Caco-2 (cell line): ENCODE measurements at regions not wholly inside any gene's neighbourhood (a gene's known extent, or its start where the extent isn't known, plus 50 kb on each side); places are given as distances from the start of the nearest gene placed in this dataset.

Experiments used
- BruUV-seq: library from RNA; stranded (reverse); fragments of 400-500 nt; replicated peaks from 2 replicates; lab custom pipeline; 2021; lab: Mats Ljungman, UMichigan
- CTCF ChIA-PET: fragments of 300-600 bp; sonication (Branson Sonifier 250); formaldehyde crosslinking; loops from one replicate; lab custom pipeline; 2022; ENCODE audit warnings: antibody characterized with exemption; lab: Charles Lee
- POLR2A ChIA-PET: fragments of 300-600 bp; sonication (Branson Sonifier 250); formaldehyde crosslinking; loops from one replicate; lab custom pipeline; 2022; ENCODE audit warnings: antibody characterized with exemption; lab: Charles Lee
- DNase-seq, 2 experiments: peaks; one replicate each; pipeline versions ENCODE4 v3.0.0 to v3.0.0-alpha.2; 2020 to 2022
- H3K27me3 ChIP-seq: replicated peaks from 2 replicates; pipeline ENCODE4 v1.6.0; 2011; ENCODE audit warnings: low read length; ENCODE audit not compliant: control insufficient read depth, insufficient read depth
- H3K36me3 ChIP-seq: 2 replicates; pipeline ENCODE4 v1.5.1; 2011; ENCODE audit warnings: low read length; ENCODE audit not compliant: control insufficient read depth, insufficient read depth
- H3K4me1 ChIP-seq: fragments of 250-450 bp; sonication (Bioruptor Pico); 2 replicates; pipeline ENCODE4 v1.5.1; 2020; ENCODE audit warnings: mild to moderate bottlenecking
- H3K4me3 ChIP-seq: 2 replicates; pipeline ENCODE4 v1.5.1; 2011; ENCODE audit warnings: low read depth, mild to moderate bottlenecking, control low read depth, low read length
- H3K9me3 ChIP-seq: fragments of 250-450 bp; sonication (Bioruptor Pico); 2 replicates; pipeline ENCODE4 v1.5.1; 2020; ENCODE audit warnings: mild to moderate bottlenecking, moderate library complexity
- H3K27ac Mint-ChIP-seq: one replicate; pipeline ENCODE4 v1.8.0; 2022; ENCODE audit warnings: mixed read lengths; ENCODE audit not compliant: unreplicated experiment
- H3K27me3 Mint-ChIP-seq: one replicate; pipeline ENCODE4 v1.8.0; 2022; ENCODE audit warnings: mixed read lengths; ENCODE audit not compliant: insufficient read depth, unreplicated experiment
- H3K36me3 Mint-ChIP-seq: one replicate; pipeline ENCODE4 v1.8.0; 2022; ENCODE audit warnings: mild to moderate bottlenecking, mixed read lengths; ENCODE audit not compliant: insufficient read depth, unreplicated experiment
- H3K4me1 Mint-ChIP-seq: one replicate; pipeline ENCODE4 v1.8.0; 2022; ENCODE audit warnings: low read depth, mixed read lengths; ENCODE audit not compliant: unreplicated experiment
- H3K4me3 Mint-ChIP-seq: one replicate; pipeline ENCODE4 v1.8.0; 2022; ENCODE audit warnings: mild to moderate bottlenecking, moderate library complexity, mixed read lengths; ENCODE audit not compliant: unreplicated experiment
- H3K9me3 Mint-ChIP-seq: one replicate; pipeline ENCODE4 v1.8.0; 2022; ENCODE audit warnings: mixed read lengths; ENCODE audit not compliant: unreplicated experiment
- intact Hi-C: fragments of 100-400 bp; cut with micrococcal nuclease; formaldehyde crosslinking; loops from one replicate; pipeline ENCODE4 v1.10.0; 2022; ENCODE audit not compliant: unreplicated experiment
- TF ChIP-seq, protein P1 (sequence below), 2 experiments: fragments of 200-600 bp in 1 of 2; IDR thresholded peaks; 1 replicate in 1 of 2; 2 replicates in 1 of 2; pipeline versions ENCODE4 v1.5.1 to v1.8.0; 2011 to 2022; ENCODE audit warnings: antibody characterized with exemption in 1 of 2, control low read depth in 1 of 2, inconsistent platforms in 1 of 2, low read depth in 1 of 2, low read length in 1 of 2, mild to moderate bottlenecking in 1 of 2, moderate library complexity in 1 of 2; ENCODE audit not compliant: insufficient read depth in 1 of 2, severe bottlenecking in 1 of 2, unreplicated experiment in 1 of 2

DNA sequence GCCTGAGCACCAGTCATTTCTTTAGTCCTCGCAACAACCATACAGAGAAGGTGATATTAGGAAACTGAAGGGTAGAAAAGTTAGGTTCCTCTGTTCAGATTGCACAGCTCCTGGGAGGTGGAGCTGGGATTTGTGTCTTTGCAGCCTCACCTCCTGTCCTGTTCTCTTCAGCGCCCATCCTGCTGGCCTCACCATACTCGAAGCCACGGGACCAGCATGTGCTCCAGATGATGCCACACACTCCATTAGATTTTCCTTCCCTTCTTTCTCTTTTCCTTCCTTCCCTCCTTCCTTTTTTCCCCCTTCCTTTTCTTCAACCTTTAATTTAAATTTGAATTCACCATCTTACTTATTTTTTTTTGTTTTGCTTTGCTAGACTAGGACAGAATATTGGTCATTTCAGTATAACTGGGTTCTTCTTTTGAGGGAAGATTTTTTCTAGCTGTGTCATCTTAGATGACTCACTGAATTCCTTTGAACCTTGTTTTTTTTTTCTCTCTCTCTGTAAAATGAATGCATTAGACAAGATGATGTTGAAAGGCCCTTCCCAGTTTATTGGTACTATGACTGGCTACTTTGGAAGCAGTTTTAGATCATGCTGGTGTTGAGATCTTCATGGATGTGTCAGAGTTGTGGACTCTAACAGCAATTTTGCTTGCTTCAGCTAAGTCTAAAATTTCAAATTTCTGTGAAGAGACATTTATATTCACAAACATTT, 662.5 kb upstream of the TENM4 start:
- Histone ChIP-seq H3K4me1 (no peaks in the 10 kb centered on the region; the same call in 1 of the 2 replicates), H3K36me3 (no peaks in the 10 kb centered on the region), H3K9me3 (no peaks in the 10 kb centered on the region), H3K4me3 (no peak overlapping the region), H3K27me3 (no peaks in the 10 kb centered on the region)
- Mint-ChIP-seq H3K27ac (no peak overlapping the region), H3K9me3 (no peaks in the 10 kb centered on the region), H3K27me3 (peaks cover 3% of the 10 kb centered on the region), H3K4me1 (no peaks in the 10 kb centered on the region), H3K36me3 (no peaks in the 10 kb centered on the region), H3K4me3 (no peak overlapping the region)
- CTCF ChIA-PET = no interaction called here
- DNase-seq = no peak
- TF ChIP-seq, protein P1, sequence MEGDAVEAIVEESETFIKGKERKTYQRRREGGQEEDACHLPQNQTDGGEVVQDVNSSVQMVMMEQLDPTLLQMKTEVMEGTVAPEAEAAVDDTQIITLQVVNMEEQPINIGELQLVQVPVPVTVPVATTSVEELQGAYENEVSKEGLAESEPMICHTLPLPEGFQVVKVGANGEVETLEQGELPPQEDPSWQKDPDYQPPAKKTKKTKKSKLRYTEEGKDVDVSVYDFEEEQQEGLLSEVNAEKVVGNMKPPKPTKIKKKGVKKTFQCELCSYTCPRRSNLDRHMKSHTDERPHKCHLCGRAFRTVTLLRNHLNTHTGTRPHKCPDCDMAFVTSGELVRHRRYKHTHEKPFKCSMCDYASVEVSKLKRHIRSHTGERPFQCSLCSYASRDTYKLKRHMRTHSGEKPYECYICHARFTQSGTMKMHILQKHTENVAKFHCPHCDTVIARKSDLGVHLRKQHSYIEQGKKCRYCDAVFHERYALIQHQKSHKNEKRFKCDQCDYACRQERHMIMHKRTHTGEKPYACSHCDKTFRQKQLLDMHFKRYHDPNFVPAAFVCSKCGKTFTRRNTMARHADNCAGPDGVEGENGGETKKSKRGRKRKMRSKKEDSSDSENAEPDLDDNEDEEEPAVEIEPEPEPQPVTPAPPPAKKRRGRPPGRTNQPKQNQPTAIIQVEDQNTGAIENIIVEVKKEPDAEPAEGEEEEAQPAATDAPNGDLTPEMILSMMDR (IDR thresholded peaks at IDR 0.05; ENCODE audit: insufficient read depth in 1 of 2, low read depth in 1 of 2, low read length in 1 of 2, severe bottlenecking in 1 of 2, unreplicated experiment in 1 of 2) = no peak
- POLR2A ChIA-PET = no interaction called here
- intact Hi-C loops = no loop called here
- no TSS peak for BruUV-seq

DNA sequence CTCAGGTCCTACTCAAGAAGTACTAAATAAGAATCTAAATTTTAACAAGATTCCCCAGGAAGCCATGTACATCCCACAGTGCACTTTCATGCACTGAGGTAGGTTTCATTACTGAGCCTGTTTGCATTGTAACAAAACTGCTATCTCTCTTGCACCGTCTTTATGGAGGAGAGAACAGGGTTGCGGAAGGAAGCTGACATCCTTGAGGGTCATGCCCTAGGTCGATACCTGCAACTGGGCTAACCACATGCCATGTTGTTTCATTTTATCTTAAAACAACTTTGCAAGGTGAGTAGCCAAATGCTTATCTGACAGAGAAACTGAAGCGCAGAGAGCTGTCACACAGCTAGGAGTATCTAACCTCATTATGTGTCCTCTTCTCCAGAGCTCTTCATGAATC, 656.3 kb upstream of the TENM4 start:
- BruUV-seq = no TSS peak
- no peaks in the 10 kb centered on the region for H3K9me3 Mint-ChIP-seq

DNA sequence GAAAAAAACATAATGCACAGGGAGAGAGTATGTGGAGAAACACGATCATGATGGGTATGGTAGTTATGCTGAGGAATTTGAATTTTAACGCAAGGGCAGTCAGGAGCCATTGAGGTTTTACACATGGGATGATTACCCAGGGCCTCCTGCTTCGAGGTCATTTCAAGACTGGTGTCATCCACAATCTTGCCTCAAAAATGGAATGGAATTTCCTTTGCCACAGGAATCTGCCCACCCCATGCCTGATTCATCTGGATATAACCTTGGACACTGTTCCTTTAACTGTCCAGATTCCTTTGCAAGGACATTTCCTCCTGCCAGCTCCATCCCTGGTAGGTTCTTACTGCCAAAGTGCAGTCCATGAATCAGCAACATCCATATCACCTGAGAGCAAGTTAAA, 655.9 kb upstream of the TENM4 start:
- Mint-ChIP-seq H3K27me3 (no peaks in the 10 kb centered on the region), H3K4me1 (no peaks in the 10 kb centered on the region), H3K27ac (no peak overlapping the region), H3K36me3 (no peaks in the 10 kb centered on the region), H3K4me3 (no peak overlapping the region), H3K9me3 (no peaks in the 10 kb centered on the region)
- H3K9me3 ChIP-seq = no peaks in the 10 kb centered on the region
- POLR2A ChIA-PET = no interaction called here
- CTCF ChIA-PET = no interaction called here
- no peaks in the 10 kb centered on the region for H3K36me3 ChIP-seq
- H3K4me1 ChIP-seq = no peaks in the 10 kb centered on the region
- DNase-seq = no peak
- no TSS peak for BruUV-seq
- intact Hi-C loops = no loop called here
- TF ChIP-seq, protein P1 (IDR thresholded peaks at IDR 0.05; ENCODE audit: insufficient read depth in 1 of 2, low read depth in 1 of 2, low read length in 1 of 2, severe bottlenecking in 1 of 2, unreplicated experiment in 1 of 2) = no peak
- H3K27me3 ChIP-seq = no peaks in the 10 kb centered on the region
- H3K4me3 ChIP-seq = no peak overlapping the region

More for the DNA sequence above, 656.3 kb upstream of the TENM4 start:
- H3K27ac Mint-ChIP-seq = no peak overlapping the region
- H3K27me3 ChIP-seq = no peaks in the 10 kb centered on the region
- ChIA-PET CTCF (no interaction called here), POLR2A (no interaction called here)
- no peak overlapping the region for H3K4me3 ChIP-seq
- no peaks in the 10 kb centered on the region for H3K27me3 Mint-ChIP-seq
- DNase-seq = no peak
- no peaks in the 10 kb centered on the region for H3K36me3 Mint-ChIP-seq
- H3K4me1 ChIP-seq = no peaks in the 10 kb centered on the region
- H3K4me3 Mint-ChIP-seq = no peak overlapping the region
- no peaks in the 10 kb centered on the region for H3K9me3 ChIP-seq
- intact Hi-C loops = no loop called here
- TF ChIP-seq, protein P1 (IDR thresholded peaks at IDR 0.05; ENCODE audit: insufficient read depth in 1 of 2, low read depth in 1 of 2, low read length in 1 of 2, severe bottlenecking in 1 of 2, unreplicated experiment in 1 of 2) = no peak
- H3K36me3 ChIP-seq = no peaks in the 10 kb centered on the region
- no peaks in the 10 kb centered on the region for H3K4me1 Mint-ChIP-seq
